ENCODE measurements at regions not wholly inside any gene's neighbourhood (a gene's known extent, or its start where the extent isn't known, plus 50 kb on each side); places are given as distances from the start of the nearest gene placed in this dataset.
"Not testable (repeated sequence)": the region's sequence is repeated elsewhere in the genome, so short reads cannot be mapped to it uniquely, and the experiment has no call there.

DNA sequence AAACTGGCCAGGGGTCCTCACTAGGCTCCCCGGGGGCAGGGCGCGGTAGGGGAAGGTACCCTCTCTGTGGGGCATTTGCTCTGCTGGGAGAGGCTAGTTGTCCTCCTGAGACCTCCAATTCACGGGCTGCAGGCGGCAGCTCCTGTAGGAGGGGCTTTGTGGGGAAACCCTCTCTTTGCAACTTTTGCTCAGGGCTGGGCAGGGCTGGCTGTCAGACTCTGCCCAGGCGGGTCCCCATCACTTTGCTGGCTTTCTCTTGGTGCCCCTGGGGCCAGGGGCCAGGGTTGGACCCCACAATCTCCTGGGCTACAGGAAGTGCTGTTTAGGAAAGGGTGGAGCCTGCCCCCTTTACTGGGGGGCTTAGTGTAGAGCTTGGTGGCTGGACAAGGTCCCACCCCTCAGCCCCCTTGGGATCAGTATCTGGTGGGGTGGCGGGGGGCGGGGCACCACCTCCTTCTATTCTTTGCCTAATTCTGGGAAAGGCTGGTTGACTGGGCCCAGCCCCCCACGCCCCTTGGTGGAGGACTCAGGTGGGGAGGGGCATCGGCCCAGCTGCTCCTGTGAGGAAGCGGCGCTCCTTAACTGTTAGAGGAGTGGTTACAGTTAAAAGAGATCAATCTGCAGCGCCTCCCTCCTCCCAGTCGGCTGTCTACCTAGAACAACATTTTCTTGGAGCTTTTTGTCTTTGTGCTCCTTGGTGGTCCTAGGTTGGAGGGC is 918.7 kb downstream of the AACS start:
- no peak for DNase-seq (ENCODE audit: low read depth in 2 of 2)

DNA sequence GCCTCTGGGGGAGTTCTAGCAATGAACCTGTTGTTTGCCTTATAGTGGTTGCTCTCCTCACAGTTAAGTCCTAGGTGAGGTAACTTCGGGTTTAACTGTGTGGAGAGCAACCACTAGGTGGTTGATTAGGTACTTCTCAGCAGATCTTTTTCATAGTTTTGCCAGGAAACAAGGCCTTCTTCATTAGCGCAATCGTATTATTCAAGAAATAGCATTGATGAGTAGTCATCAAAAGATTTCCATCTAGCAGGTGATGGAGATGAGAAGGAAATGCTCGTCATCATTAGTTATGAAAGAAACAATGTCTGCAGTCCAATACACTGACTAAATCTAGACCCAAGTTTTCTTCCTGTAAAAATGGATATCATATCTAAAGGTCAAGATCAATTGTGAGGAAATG is 923.3 kb downstream of the AACS start:
- DNase-seq (ENCODE audit: low read depth in 2 of 2): no peak

DNA sequence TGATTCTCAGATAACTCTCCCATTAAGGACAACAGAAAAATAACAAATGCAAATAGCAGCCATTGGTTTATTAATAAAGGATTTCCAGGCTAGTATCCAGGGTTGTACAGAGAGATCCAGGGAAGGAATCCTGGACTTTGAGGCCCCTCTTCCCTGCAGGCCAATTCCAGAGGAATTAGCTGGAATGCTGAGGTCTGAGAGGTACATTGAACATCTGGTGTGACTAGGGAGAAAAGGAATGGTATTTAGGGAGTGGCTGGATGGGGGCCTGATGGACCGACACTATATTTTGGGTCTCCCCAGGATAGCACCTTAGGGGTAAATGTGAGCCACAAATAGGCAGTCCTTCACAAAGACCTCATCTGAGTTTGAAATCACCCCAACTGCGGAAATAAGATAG is 924.5 kb downstream of the AACS start:
- DNase-seq (ENCODE audit: low read depth in 2 of 2): no peak

DNA sequence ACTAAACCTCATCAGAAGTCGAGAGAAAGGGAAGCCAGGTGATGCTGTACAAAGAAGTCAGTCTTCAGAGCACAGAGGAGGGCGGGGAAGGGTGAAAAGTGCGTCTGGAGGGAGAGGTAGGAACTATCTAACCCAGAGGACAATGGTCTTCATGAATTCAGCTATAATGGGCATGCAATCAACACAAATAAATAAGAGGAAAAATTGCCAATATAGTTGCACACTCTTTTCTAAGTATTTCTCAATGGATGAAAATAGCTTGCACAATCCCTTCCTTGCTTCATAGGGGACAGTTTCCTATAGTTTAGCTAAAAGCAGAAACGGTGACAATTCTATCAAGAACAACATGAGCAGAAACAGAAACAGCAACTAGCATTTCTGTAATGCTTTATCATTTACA is 931.2 kb downstream of the AACS start:
- no peak for DNase-seq (ENCODE audit: low read depth in 2 of 2)

DNA sequence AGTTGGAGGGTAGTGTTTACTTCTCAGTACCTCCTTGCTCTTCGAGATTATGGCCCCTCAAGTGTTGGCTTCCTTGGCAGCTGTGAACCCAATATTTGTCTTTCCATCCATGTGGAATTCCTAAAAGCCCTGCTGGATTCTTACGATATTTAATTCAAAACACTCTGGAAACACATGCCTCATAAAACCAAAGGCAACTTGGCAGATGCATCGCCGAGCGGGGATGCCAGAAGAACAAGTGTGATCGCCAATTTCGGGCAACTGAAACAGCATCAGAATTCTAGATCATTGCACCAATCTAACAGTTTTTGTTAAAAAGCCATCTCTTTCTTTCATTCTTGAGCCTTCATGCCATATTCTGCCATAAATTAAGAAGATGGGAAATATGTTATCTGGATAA is 934.4 kb downstream of the AACS start:
- no peak for DNase-seq (ENCODE audit: low read depth in 2 of 2)

DNA sequence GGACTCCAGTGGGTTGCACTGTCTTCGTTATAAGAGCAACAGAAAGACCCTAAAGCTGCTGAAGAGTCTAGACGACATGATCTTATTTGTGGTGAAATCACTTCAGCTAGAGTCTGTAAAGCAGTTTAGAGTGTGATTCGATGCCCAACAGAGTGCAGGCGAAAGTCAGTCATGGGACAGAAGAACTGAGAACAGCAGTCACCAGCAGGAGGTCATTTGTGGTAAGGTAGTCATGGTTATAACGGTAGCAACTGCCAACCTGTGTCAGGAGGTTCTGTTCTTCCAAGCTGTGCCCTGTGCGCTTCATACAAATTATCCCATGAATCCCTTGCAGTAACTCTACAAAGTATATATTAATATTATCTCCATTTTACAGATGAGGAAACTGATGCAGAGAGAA is 954.1 kb downstream of the AACS start:
- DNase-seq (ENCODE audit: low read depth in 2 of 2): no peak

DNA sequence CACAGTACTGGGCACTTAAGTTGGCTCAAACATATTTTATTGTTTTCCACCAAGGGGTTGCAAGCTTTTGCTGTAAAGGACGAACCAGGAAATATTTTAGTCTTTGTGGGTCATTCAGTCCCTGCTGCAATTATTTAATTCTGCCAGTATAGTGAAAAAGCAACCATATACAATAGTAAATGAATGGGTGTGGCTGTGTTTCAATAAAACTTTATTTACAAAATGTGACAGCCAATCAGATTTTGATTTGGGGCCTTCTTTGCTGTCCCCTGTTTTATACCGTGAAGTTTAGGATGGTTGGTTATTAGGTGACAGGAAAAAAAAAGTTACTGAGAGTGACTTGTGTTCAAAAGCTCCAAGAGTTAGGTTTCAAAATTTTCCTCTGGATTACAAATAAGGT is 956.4 kb downstream of the AACS start:
- DNase-seq (ENCODE audit: low read depth in 2 of 2): no peak

DNA sequence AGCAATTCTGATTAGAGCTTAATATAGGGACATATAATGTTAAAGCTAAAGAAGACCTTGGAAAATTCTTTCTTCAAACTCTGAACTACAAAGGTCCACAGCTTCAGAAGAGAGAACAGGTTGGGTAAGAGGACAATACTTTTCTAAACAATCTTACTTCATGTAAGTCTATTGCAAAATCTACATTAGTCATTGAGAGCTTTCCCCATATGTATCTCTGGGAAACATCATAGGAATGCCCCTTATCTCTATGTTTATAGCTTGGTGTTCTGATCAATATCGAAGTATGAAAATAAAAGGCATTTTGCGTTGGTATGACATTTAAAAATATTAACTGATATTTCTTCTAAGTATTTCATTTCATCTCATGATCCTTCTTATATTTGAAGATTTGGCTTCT is 962.6 kb downstream of the AACS start:
- no peak for DNase-seq (ENCODE audit: low read depth in 2 of 2)

DNA sequence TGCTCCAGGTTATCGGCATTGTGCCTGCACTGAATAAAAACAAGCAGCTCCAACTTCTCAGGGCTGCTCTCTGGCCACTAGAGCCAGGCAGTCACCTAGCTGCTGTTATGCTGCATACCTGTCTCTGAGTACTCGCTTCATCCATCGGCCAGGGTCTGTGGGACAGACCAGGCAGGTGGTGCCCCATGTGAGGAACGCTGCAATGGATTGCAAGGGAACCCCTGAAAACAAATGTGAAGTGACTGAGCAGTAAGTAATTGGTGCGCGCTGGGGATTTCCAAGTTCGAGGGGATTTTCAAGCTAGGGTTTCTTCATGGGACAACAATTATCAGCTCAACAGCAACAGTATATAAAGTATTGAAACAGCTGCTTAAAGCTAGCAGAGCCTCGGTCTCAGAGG is 965.3 kb downstream of the AACS start:
- no peak for DNase-seq (ENCODE audit: low read depth in 2 of 2)

DNA sequence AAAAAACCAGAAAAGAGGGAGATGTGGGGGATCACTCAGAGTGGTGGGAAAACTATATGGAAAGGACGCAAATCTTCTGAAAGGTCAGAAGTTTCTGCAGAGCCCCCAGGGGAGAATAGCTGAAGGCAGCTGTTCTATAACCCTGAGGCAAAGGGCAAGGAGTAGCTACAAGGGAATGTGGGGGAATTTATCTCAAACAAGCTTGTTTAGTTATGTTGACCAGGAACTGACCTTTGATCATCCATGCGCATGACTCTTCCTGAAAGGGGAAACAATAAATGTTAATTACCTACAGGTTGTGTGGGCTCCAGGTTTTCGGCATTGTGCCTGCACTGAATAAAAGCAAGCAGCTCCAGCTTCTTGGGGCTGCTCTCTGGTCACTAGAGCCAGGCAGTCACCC is 968.5 kb downstream of the AACS start:
- DNase-seq (ENCODE audit: low read depth in 2 of 2): no peak

DNA sequence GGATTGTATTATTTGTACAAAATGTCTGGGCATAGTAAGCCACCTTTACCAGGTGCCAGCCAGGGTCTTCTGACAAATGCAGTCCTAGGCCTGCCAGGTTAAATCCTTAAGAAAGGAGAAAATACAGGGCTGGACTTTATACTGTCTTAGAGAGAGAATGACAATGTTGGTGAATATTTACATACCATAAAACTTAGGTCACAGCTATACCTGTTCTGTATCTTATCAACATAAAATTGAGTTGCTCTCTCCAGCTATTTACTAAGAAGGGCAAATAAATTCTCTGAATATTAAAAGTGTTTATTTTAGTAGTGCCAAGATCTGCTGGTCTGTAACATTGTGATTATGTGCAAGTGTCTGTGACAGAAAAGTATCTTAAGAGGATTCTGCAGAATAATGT is 971.1 kb downstream of the AACS start:
- DNase-seq (ENCODE audit: low read depth in 2 of 2): no peak

DNA sequence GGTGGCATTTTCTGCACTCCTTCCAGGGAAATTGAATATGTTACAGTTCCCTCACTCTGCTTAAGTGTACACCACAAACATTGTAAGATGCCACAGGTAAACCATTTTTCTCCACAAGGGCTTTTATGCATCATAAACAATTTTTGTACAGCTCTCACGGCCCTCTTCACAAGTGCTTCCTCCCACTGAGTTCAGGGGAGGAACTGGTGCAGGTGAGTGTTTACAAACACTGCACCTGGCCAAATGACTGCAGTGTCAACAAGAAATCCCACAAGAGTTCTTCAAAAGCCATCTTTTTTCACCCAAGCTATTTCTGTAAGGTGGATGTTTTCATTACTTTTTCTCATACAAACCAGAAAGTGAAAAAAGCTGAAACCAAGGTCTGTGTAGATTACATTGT is 973.2 kb downstream of the AACS start:
- no peak for DNase-seq (ENCODE audit: low read depth in 2 of 2)

DNA sequence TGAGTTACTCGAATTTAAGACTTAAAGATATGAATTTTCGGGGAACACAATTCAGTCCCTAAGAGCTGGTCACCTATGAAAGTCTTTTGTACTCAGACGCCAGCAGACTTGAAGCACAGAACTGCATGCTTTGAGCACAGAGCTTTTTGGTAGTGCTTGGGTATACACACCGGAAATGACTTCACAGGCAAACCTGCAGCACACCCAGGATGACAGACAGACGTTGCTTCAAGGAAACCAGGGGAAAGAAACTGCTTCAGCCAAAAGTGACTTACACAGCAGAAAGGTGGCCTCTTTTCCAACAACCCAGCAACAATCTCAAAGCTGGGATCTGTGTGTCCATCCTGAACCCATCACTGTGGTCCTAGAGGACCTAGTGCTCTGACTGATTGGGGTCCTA is 975.1 kb downstream of the AACS start:
- DNase-seq (ENCODE audit: low read depth in 2 of 2): no peak

DNA sequence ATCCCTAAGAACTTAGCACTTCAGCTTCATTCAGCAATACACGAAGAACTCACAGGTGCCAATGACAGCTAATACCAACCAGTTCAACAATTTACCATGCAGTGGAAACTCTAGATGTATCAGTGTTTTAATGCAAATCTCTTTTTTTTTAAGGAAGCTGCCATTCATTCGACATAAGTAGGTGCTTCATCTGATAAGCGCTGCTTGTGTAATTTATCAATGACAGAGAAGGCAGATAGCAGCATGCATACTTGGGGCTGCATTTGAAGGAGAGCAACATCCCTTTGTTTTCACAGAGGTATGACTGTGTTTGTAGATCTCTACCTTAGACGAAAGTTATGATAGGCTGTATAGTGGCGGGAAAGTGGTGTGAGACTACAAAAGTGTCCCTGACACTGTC is 977.1 kb downstream of the AACS start:
- no peak for DNase-seq (ENCODE audit: low read depth in 2 of 2)

DNA sequence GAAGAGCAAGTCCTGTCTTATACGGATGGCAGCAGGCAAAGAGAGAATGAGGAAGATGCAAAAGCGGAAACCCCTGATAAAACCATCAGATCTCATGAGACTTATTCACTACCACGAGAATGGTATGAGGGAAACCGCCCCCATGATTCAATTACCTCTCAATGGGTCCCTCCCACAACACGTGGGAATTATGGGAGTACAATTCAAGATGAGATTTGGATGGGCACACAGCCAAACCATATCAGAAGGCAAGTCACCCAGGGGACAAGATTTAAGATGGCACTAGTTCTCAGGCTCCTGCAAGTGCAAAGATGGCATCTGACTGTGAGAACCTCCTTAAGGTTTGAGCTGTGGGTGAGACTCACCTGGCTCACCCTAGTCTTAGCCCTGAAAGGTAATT is 984.3 kb downstream of the AACS start:
- DNase-seq (ENCODE audit: low read depth in 2 of 2): not testable (repeated sequence)

DNA sequence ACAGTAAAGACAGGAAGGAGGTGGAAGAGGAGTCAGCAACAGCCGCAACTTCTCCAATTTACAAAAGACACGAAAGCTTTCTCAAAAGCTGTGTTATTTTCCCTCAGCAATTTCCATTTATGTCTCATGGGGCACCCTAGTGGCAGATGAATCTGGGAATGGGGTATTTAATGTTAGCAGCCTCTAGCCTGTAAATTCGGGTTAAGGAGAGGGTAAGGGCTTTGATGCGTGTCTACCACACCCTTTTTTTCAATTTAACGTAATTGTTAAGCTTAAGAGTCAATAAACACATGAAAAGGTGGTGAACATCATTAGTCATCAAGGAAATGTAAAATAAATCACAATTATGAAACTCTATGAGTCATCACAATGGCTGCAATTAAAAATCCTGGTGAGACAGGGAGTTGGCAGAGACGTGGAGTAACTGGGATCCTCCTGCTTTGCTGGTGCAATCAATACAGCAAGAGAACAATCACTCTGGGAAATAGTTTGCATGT is 986.4 kb downstream of the AACS start:
- DNase-seq (ENCODE audit: low read depth in 2 of 2): no peak

DNA sequence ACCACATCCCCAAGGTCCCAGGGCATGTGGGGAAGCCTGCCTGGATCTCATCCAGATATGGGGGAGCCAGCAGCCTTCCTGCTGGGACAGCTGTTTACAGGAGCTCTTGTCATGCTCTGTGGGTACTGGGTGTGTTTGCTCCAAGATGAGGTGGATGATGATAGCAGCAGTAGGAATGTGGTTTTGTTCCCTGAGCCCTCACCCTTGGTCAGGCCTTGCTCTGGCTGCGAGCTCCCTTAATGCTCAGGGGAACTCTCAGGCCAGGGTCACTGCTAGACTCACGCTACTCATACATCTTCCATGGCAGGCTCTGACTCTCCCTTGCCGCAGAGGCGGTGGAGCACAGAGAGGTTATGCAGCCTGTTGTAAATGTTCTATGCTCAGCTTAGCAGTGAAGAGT is 990.3 kb downstream of the AACS start:
- DNase-seq (ENCODE audit: low read depth in 2 of 2): no peak

DNA sequence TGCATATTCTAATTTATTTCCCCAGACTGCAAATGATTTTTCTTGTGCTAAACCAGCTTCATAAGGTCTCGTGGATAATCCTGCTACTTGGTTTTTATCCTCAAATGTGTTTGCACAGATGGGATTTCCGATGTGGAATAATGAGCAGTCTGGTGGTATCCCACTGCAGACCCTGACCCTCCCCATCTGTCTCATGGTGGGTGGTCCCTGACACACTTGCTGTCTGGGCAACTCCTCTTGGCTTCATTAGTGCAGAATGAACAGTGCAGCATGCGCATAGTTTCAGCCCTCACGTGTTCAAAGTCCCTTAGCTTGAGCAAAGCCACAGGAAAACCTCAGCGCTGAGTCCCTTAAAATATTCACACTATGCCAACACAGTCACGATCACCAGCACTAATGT is 996.5 kb downstream of the AACS start:
- no peak for DNase-seq (ENCODE audit: low read depth in 2 of 2)

DNA sequence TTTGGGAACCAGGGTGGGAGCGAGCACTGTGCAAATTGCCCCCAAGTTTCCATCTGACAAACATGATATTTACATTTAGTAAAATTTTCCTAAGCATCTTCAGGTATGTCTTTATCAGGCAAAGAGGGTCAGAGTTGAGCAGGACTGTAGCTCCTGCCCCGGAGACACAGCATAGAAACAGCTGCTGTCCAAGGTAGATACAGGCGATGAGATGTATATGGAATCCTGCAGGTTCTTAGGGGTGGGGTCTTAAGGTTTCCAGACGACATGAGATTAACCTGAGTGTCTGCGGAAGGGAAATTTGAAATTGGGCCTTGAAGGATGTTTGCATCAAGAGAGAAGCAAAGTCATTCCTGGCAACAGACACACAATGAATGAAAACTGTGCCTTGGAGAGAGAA is 998.8 kb downstream of the AACS start:
- DNase-seq (ENCODE audit: low read depth in 2 of 2): no peak

DNA sequence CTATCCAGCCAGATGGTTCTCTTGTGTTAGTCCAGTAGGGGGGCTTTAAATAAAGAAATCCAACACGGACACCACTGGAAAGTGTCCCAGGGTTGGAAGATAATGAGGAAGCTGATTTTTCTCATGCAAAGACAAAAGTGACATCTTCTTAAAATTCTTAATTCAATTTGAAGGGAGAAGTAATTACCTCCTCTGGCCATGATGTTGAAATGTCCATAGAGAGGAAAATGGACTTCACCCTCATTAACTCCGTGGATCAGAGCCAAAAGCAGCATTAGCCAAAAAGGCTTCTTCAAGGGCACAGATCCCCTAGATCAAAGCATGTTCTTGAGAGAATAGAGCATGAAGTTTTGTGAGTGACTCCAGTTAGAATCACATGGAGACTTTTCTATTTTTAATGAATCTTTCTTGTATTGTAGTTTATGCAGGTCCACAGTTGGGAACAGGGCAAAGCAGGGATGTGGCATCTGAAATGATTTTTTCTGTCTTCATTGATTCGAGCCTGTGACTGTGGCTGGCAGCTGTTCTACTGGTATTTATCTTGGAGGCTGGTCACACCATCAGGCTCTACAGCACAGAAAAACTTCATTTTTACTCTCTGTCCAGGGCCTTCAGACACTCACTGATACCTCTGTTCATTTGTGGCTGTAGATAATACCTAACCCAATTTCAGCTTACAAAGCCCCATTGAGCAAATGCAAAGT is 1002.5 kb downstream of the AACS start:
- DNase-seq (ENCODE audit: low read depth in 2 of 2): no peak

DNA sequence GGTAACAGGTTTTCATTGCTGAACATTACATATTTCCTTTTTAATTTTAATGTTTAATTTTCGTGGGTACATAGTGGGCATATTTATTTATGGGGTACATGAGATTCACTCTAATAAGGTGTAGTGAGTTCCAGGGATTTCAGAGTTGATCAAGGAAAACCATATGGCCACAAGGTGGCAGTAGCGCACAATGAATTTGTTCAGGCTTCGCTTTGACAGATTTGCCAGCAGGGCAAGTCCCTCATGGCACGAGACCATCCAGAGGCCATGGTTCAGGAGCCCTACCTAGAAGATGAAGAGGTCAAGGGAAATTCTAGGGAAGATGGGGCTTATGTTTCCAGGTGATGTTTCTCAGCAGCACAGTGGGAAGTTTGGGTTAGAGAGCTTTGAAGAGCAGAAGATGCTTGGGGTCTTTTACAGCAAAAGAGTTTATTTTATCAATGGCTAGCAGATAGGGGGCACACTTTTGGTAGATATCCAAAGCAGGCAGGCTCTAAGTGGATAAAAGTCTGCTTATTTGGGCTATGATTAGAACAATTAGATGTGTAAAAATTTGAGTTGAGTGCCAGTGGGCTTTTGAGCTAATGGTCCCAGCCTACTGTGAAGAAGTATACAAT is 1004.4 kb downstream of the AACS start:
- peak; percentile 17 to 33 for DNase-seq (ENCODE audit: low read depth in 2 of 2)

DNA sequence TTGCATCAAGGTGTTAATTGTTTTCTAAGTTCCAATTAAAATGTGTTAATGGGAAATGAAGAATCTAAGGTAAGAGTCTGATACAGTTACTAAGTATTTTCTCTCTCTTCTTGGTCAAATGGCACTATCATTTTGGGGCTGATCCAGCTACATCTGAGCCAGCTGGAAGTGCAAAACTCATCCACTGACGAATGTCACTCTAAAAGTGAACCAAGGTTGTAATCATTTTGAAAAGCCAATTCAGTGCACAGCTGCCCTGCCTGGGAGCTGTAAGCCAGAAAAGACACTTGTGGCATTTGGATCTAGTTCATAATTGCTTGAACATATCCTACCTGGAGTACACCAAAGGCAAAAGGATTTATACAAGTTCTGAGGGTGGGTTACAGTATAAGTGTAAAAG is 1011.3 kb downstream of the AACS start:
- no peak for DNase-seq (ENCODE audit: low read depth in 2 of 2)

DNA sequence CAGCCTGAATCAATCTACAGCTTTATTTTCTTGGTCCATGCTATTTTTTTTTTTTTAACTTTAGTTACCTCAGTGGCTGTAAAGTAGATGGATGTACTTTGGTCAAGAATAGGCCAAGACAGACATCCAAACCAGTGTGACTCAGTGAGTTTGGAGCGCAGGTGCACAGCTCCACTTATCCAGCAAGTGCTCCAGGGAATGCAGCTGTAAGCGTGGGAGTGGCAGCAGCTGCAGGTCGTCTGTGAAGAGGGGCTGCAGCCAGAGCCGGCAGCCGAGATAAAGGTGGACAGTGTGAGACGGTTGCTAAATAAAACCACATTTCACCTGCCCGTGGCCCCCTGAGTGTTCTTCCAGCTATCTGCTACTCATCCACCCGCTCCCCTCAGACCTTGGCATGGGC is 1018.7 kb downstream of the AACS start:
- DNase-seq (ENCODE audit: low read depth in 2 of 2): no peak

Data from stimulated activated CD8-positive, alpha-beta memory T cell treated with anti-CD3 and anti-CD28 coated beads, Interleukin-2, amount 100 ng/mL, for 48 hours (primary cell).